LNCaP clone FGC (cell line): ENCODE measurements at regions not wholly inside any gene's neighbourhood (a gene's known extent, or its start where the extent isn't known, plus 50 kb on each side); places are given as distances from the start of the nearest gene placed in this dataset.
A peak's percentile ranks its signal among the peaks of the same experiment; 100 is the strongest.

ENCODE experiments used
- DNase-seq: peaks from one replicate; pipeline ENCODE4 v3.0.0-alpha.2; 2011; ENCODE audit warnings: low read depth
- H3K4me3 ChIP-seq: 2 replicates; pipeline ENCODE4 v1.5.1; 2011; ENCODE audit warnings: mild to moderate bottlenecking, low read depth, low read length, control low read depth
- TF ChIP-seq, protein P1 (sequence below): IDR thresholded peaks from 2 replicates; pipeline ENCODE4 v1.5.1; 2012; ENCODE audit warnings: mild to moderate bottlenecking; ENCODE audit not compliant: control insufficient read depth, insufficient read depth; ENCODE audit errors: extremely low read depth

DNA sequence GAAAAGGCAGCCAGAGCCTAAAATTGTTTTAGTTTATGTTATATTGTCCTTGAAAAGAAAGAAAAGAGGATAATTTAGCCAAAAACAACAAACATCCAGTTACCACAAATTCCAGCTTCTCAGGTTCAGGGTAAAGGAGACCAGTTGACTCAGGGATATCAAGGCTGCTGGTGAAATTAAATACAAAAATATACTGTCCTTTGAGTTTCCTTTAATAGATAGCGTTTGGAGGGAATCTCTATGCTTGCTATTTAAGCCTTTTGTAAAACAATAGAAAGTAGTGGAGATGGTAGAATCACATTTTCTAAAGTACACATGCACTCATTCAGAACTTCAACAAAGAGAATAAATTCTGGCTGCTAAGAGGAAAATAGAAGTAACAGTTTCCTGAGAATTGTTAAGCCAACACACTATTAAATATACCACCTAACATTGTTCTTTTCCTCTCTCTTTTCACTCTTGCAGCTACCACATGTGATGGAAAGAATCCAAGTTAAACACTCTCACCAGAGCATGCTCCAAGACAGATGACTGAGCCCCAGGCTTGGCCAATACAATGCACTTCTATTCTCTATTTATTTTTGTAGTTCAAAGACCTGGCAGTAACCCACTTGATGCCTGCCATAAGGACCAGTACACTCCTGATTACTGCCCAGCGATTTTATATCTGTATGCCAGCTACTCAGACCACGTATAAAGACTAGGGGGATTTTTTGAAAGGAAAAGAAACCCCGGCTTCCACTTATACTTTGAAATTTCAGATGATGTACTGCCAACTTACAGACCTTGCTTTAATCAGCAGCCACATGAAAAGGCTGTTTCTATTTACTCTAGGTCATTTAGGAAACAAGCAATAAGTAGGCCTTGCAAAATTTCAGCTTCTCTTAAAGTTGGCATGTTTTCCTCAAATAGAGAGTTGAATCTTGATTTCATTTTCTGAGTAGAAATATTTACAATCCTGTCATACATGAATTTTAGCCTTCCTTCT lies 756.9 kb downstream of the FAT4 start:
- DNase-seq: peak; percentile 41
- H3K4me3 ChIP-seq: no peak overlapping the region
- TF ChIP-seq, protein P1, sequence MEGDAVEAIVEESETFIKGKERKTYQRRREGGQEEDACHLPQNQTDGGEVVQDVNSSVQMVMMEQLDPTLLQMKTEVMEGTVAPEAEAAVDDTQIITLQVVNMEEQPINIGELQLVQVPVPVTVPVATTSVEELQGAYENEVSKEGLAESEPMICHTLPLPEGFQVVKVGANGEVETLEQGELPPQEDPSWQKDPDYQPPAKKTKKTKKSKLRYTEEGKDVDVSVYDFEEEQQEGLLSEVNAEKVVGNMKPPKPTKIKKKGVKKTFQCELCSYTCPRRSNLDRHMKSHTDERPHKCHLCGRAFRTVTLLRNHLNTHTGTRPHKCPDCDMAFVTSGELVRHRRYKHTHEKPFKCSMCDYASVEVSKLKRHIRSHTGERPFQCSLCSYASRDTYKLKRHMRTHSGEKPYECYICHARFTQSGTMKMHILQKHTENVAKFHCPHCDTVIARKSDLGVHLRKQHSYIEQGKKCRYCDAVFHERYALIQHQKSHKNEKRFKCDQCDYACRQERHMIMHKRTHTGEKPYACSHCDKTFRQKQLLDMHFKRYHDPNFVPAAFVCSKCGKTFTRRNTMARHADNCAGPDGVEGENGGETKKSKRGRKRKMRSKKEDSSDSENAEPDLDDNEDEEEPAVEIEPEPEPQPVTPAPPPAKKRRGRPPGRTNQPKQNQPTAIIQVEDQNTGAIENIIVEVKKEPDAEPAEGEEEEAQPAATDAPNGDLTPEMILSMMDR: no peak

DNA sequence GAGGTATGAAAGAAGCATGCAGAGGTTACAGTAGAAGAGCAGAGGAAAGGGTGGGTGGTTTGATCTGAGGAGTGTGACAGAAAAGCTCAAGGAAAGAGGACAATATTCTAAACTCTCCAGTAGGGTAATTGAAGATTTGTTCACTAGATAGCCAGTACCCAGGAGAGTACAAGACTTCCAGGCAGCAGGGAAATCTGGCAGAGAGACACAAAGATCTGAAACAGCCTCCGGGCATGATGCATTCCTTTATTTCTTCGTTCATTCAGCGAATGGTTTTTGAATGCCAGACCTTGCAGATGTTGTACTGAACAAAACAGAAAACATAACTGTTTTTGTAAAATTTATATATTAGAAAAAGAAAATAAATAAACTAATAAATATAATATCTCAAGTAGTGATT lies 766.6 kb downstream of the FAT4 start:
- DNase-seq: no peak
- no peak overlapping the region for H3K4me3 ChIP-seq
- TF ChIP-seq, protein P1: no peak

DNA sequence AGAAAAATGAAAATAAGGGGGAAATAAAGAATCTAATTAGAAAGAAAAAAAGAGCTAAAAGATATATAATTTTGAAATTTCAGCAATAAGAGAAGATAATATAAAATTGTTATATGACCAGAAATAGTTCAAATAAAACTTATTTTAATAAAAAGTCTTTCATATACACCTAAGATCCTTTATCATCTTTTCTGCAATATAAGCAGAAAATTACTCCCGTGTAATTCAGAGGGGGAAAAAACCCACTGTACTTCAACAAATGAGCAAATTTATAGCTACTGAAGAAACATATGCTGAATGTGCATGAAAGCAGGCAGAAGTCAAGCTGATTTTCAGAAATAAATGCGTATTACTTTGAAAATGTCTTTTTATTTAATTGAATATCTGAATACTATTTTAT lies 771.3 kb downstream of the FAT4 start:
- no peak overlapping the region for H3K4me3 ChIP-seq
- TF ChIP-seq, protein P1: no peak
- no peak for DNase-seq

DNA sequence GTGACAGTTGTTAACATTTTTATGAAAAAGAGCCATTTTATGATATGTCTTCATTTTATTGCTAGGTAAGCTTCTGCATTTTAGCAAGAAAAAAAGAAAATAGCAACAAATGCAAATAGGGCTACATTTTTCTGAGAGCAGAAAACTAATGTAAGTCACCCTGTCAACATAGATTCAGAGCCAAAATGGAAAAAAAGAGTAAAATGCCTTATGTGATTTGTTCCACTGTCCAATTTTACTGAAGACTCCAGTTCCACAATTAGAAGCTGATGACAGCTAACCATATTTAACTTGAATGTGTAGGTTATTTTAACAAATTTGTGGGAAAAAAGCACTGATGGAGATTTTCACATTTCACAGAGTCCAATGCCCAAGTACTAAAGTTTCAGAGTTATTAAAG lies 772.3 kb downstream of the FAT4 start:
- no peak for DNase-seq
- TF ChIP-seq, protein P1: no peak

DNA sequence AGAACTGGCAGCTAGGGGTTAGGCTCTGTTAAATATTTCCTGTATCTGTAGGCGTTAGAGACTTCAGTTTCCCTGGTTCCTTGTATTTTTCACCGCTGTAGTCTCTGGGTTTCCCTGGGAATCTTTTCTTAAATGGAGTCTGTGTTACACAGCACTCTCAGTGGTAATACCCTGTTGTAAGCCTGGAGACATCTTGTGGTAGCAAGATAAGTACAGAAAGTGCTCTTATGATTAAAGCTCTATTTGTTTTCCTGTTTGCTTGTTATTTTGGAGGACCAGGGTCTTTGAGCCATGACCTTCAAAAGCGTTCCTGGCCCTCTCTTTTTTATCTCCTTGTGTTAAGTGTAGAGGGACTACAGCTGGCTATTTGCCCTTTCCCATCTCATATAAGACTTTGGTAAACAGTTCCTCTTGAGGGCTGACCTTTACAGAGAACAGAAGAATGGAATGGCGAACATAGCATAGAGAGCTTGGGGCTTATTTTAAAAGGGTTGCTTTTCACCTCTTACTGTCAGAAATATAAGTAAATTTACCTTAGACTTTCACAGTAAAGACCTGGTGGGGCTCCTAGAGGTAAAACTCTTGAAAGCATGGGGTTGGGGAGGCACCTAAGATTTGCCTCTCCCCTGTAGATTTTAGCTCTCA lies 782.5 kb downstream of the FAT4 start:
- DNase-seq: no peak
- no peak overlapping the region for H3K4me3 ChIP-seq
- TF ChIP-seq, protein P1: no peak

More for the DNA sequence above, 772.3 kb downstream of the FAT4 start:
- H3K4me3 ChIP-seq: no peak overlapping the region

DNA sequence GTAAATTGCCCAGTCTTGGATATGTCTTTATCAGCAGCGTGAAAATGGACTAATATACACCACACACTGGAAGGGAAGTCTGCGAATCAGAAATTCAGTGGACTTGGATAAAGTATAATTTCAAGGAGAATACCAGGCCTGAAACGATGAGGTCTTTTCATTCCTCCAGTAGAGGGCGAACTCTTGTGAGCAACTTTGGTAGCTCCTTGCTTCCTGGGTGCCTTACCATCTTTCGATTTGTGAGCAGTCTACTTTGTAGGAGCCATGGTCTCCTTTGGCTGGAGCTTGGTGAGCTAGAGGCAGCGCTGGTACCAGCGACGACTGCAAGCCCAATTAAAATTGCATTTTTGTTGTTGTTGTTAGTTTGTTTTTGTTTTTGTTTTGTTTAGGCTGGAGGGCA lies 791.9 kb downstream of the FAT4 start:
- TF ChIP-seq, protein P1: peak; percentile 52
- DNase-seq: peak; percentile 1
- H3K4me3 ChIP-seq: no peak overlapping the region
